ENCODE measurements at regions not wholly inside any gene's neighbourhood (a gene's known extent, or its start where the extent isn't known, plus 50 kb on each side); places are given as distances from the start of the nearest gene placed in this dataset.
"Not testable (repeated sequence)": the region's sequence is repeated elsewhere in the genome, so short reads cannot be mapped to it uniquely, and the experiment has no call there.

DNA sequence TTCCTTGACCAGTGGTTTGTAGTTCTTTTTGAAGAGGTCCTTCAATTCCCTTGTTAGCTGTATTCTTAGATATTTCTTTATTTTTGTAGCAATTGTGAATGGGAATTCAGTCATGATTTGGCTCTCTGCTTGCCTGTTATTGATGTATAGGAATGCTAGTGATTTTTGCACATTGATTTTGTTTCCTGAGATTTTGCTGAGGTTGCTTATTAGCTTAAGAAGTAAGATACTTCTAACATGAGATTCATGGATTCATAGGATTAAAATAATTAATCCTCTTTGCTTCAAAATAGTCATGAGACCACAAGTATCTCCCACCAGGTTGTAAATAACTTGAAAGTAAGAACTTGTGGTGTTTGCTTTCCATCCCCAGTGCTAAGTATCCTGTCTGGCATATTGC, 308.9 kb downstream of the DTHD1 start:
- no peak for DNase-seq (ENCODE audit: low read depth, low spot score)

DNA sequence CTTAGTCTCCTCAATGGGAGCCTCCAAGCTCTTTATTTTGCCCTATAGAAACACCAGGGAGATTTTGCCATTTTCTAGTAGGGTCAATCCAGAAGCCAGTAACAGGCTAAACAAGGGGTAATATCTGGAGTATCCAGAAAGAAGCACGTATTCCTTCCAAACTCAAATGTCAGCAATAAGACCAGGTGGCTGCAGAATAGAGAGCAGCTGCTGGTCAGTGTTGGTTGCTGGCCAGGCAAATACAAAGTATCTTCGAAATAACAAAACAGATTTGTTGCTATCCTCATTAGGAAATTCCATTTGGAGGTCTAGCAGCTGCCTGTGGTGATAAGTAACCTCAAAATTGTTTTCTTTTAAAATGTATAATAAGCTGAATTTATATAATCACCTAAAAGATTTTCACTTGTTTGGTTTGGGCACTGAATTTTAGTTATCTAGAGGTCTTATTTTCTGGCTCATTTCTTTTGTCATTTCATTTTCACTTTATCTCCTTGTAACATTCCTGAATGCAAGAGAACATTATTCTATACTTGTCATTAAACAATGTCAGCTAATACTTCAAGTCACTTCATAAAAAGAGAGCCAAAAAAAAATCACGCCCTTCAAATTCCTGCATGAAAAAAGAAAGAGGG, 320.6 kb downstream of the DTHD1 start:
- no peak for DNase-seq (ENCODE audit: low read depth, low spot score)

DNA sequence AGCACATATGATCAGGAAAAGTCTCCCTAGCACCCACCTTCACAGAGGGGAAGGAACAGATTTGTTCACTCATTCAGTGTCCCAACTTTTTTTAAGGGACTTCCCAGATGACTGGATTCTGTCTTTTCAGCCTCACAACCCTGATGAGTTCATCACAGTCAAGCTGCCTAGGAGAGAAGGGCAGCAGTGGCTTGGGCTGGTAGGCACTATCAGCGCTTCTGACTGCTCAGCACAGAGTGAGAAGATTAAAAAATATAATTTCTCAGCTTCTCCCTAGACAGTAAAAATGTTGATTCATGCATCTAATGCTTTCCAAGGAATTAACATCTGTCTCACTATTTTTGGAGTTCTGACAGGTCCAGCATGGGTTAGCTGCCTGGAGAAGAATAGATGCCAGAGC, 328.2 kb downstream of the DTHD1 start:
- no peak for DNase-seq (ENCODE audit: low read depth, low spot score)

DNA sequence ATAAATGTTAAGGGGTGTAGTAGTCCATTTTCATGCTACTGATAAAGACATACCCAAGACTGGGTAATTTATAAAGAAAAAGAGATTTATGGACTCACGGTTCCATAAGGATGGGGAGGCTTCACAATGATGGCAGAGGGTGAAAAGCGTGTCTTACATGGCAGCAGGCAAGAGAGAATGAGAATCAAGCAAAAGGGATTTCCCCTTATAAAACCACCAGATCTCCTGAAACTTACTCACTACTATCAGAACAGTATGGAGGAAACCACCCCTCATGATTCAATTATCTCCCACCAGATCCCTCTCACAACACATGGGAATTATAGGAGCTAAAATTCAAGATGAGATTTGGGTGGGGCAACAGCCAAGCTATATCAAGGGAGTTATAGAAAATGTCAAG, 329.2 kb downstream of the DTHD1 start:
- DNase-seq (ENCODE audit: low read depth, low spot score): no peak

DNA sequence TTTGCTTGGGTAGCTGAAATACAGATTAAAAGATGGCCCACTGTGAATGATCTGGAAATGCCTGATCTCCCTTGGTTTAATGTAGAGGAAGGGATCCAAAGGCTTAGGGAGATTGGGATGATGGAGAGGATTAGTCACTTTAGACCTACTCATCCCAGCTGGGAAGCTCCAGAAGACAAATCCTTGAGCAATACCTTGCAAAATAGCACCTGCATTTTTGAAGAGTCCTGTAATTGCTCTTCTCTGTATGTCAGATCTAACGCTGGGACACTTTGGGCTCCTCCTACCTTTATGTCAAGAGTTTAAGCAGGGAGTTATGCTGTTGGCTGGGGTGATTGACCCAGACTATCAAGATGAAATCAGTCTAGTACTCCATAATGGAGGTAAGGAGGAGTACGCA, 331.7 kb downstream of the DTHD1 start:
- not testable (repeated sequence) for DNase-seq (ENCODE audit: low read depth, low spot score)

DNA sequence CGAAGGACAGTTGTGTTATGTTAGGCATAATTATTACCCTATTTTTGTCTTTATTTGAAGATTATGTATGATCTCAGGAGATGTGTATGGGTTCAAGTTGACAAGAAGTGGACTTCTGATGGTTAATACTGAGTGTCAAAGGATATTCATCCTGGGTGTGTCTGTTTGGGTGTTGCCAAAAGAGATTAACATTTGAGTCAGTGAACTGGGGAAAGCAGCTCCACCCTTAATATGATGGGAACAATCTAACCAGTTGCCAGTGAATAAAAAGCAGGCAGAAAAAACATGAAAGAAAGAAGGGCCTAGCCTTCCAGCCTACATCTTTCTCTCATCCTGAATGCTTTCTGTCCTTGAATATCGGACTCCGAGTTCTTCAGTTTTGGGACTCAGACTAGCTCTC, 332.6 kb downstream of the DTHD1 start:
- no peak for DNase-seq (ENCODE audit: low read depth, low spot score)

DNA sequence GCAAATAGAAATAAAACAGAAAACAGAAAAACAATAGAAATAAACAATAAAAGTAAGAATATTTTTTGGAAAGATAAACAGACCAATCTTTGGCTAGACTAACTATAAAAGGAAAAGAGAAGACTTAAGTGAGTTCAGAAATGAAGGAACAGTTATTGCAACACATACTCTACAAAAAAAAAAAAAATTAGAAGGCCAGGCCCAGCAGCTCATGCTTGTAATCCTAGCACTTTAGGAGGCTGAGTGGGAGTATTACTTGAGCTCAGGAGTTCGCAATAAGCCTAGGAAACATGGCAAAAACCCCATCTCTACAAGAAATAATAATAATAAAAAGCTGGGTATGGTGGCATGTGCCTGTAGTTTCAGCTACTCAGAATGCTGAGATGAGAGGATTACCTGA, 336.7 kb downstream of the DTHD1 start:
- DNase-seq (ENCODE audit: low read depth, low spot score): no peak

DNA sequence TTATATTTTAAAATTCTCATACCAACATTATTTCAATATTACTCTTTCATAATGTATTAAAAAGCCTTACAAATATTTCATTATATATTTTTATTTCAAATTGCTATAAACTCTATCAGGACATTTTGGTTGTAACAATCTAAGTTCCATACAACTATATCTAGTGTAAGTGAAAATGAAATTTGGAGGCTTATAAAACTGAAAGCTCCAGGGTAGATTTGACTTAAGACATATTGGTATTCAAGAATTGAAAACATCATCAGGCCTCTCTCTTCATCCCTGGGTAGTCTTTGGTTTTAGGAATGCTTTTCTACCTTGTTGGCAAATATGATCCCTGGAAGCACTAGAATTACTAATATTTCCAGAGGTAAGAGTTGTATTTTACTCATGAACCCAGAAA, 342.6 kb downstream of the DTHD1 start:
- DNase-seq (ENCODE audit: low read depth, low spot score): no peak

DNA sequence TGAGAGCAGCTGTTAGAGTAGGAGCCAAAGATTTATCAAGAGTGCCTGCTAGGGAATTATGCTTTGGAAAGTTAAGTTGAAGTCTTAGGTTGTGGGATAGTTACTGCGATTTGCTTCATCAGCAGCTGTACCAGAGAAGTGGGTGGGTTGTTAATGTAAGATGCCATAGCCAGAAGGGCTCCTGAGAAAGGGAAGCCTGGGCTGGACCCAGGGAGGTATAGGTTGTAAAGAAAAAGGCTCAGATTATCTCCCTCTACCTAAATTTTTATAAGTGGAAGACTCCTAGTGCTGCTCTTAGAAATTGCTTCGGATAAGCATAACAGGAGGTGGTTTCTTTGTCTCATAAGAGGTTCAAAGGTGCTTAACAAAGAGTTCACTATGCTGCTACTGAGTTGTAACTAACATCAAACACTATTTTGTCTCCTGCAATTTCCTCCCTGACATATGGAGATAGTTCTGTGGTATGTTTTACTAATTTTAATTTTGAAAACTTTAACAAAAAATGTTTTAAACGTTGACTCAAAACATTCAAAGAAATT, 356.9 kb downstream of the DTHD1 start:
- DNase-seq (ENCODE audit: low read depth, low spot score): no peak

DNA sequence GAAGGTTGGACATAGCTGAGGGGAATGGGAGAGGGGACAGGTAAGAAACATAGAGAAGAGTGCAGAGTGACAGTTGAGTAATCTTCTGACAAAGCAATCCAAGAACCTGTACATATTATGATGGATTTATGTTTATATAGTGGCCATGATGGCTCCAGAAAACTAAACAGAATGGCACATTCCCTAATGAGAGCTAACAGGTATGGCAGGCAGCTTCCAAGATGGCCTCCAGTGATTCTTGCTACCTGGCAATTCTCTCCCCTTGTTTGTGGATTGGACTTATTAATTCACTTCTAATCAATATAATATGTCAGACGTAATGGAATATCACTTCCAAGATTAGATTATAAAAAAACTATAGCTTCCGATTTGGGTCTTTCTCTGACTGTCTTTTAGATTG, 359.5 kb downstream of the DTHD1 start:
- no peak for DNase-seq (ENCODE audit: low read depth, low spot score)

DNA sequence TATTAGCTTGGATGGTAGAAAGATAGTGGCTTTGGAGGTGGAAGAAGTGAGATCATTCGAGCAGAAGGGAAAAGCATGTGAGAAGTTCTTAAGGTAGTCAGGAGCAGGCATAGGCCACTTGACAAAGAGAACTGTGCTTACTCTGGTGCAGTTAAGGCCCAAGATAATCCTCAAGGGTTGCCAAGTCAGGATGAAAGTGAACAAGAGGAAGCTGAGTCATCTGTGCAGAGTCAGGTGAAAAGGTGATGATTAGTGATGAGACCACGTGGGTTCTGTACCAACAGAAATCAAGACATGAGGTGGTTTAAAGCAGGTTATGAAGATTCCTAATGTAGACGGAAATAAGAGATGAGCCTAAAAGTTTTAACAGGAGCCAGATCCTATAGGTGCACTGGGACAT, 369.8 kb downstream of the DTHD1 start:
- DNase-seq (ENCODE audit: low read depth, low spot score): no peak

DNA sequence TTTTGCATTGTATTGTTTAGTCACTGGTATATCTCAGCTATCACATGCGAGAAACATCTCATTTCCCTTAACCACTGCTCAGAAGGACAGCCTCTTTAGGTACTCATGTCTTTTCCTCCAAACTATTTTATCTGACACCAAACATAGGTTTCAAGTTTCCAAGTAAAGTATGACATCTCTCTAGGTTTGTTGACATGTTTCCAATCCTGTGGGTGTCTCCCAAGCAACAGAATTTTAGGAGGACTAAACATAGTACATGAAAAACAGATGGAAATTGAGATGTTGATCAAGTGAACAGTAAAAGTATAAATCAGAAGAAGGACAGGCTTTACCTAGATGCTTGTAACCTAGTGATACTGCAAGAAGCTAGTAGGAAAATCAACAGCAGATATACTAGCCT, 371.4 kb downstream of the DTHD1 start:
- no peak for DNase-seq (ENCODE audit: low read depth, low spot score)

DNA sequence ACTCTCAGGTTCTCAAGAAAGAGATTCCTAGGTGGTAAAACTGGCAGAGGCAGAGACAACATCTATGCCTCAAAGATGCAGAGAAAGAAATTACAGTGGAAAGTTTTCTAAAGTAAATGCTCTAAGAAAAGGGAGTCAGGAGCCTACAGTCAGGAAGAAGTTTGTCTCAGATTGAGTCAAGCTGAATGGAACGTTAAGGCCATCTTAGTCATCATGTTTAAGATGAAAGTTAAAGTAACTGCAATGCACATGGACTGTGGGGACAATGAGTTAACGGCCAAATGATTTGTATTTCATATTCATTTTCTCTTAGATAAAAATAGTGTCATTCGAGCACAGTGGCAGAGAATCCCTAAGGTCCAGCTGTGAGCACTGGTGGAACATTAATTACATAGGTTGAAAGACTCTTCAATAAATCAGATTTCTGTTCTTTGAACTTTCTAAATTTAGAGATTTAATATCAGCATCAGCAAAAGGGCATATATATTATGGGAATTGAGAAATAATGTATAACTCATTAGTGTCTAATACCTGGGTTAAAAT, 384.6 kb downstream of the DTHD1 start:
- DNase-seq (ENCODE audit: low read depth, low spot score): no peak

DNA sequence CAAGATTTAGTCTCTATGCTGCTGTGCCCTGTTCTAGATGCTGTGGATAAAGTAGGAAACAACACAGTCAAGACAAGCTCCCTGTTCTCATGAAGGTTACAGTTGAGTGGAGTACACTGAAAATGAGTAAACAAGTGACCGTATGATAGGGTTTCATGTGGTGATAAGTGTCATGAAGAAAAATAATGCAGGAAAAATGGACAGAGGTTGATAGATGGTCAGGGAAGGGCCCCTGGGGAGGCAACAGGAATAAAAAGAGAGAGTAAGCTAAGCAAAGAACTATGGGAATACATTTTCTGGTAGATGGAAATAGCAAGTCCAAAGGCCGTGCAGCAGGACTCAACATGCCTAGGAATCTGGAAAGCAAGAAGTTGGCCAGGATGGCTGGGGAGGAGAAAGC, 394.0 kb downstream of the DTHD1 start:
- no peak for DNase-seq (ENCODE audit: low read depth, low spot score)

DNA sequence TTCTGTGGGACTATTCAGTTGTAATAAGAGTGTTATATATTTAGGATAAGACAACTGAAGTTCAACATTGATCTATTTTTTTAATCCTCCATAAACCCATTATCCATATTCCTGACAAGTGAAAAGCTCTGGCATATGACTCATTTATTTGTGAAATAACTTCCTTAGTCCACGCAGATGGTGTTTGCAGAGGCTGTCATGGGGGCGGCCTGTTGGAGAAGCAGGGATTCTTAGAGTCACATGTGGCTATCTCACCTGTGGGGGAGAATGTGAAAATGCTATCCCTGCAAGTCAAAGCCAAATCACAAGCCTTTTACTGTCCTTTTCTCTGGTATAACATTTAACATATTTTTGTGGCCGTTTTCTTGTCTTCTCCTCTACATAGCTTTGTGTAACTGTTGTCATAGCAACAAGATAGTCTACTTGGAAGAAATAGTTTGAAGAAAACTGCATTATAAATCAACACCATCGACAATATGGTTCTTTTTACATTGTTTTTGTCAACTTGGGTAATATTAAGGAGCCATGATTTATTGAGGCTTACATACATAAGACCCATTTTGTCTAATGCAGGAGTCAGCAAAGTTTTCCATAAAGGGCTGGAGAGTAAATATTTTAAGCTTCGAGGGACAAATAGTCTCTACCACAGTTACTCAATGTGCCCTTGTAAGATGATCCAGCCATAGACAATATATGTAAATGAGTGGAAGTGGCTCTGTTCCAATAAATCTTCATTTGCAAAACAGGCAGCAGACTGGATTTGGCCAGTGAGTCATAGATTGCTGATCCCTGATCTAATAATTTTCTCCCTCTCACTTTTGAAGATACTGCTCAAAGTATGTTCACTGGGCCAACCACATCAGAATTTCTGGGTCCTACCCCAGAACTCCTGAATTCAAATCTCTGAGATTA, 395.0 kb downstream of the DTHD1 start:
- no peak for DNase-seq (ENCODE audit: low read depth, low spot score)

DNA sequence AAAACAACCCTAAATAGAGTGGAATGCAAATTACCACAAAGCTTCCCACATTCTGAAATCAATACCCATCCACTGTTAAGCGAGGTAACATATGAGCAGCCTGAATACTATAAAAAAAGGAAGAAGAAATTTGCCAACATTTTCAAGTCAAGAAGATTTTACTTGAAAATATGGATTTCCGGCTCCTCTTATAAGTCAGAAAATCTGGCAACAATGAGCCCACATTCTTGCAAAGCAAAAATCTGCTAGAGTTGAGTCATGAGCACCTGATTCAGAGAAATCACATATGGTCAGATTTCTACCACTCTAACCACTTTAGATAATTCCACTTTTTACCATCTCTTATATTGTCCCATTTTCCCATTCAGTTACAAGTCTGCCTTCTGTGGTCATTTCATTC, 395.7 kb downstream of the DTHD1 start:
- no peak for DNase-seq (ENCODE audit: low read depth, low spot score)

DNA sequence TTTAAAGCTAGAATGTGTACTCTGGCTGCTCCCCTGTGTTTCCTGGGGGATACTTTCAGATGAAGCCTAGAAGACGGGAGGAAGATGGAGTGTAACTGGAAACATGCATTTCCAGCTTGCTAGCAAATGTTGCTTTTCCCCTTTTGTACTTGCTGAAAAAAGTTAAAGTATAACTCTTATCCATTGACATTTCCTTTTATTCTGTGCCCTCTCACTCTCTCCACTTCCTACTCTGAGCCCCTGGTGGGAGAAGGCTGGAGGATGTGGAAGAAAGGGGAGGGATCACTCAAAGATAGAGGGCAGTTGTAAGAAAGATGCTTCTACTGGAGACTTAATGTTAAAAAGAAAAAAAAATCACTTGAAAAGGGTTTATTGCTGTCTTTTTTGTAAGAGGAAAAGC, 396.5 kb downstream of the DTHD1 start:
- no peak for DNase-seq (ENCODE audit: low read depth, low spot score)

DNA sequence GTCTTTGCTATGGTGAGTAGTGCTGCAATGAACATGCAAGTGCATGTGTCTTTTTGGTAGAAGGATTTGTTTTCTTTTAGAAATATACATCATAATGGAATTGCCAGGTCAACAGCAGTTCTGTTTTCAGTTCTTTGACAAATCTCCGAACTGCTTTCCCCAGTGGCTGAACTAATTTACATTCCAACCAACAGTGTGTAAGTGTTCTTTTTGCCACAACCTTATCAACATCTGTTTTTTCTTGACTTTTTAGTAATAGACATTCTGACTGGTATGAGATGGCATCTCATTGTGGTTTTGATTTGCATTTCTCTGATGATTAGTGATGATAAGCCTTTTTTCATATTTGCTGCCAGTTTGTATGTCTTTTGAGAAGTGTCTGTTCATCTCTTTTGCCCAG, 406.3 kb downstream of the DTHD1 start:
- DNase-seq (ENCODE audit: low read depth, low spot score): no peak

DNA sequence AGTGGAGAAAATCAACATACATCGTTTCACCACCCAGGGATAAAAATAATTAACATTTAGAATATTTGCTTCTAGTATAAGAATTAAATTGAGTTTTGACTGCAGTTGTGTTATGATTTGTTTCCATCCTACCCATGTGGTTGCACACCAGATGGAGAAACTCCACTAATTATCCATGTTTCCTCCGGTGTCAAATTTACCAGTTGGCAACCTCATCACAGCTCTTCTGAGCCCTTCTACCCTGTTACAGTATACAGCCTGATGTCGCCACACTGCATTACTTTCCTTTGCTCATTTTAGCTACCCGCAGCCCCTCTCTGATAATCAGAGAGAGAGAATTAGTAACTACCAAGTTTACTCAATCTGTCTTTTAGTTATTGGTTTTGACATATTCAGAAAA, 411.2 kb downstream of the DTHD1 start:
- no peak for DNase-seq (ENCODE audit: low read depth, low spot score)

DNA sequence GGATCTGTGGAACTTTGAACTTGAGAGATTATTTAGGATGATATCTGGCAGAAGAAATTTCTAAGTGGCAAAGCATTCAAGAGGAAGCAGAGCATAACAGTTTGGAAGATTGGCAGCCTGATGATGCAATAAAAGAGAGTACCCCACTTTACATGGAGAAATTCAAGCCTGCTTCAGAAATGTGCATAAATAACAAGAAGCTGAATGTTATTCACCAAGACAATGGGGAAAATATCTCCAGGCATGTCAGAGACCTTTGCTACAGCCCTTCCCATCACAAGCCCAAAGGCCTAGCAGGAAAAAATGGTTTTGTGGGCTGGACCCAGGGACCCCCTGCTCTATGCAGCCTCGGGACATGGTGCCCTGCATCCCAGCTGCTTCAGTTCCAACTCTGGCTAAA, 420.8 kb downstream of the DTHD1 start:
- DNase-seq (ENCODE audit: low read depth, low spot score): no peak

DNA sequence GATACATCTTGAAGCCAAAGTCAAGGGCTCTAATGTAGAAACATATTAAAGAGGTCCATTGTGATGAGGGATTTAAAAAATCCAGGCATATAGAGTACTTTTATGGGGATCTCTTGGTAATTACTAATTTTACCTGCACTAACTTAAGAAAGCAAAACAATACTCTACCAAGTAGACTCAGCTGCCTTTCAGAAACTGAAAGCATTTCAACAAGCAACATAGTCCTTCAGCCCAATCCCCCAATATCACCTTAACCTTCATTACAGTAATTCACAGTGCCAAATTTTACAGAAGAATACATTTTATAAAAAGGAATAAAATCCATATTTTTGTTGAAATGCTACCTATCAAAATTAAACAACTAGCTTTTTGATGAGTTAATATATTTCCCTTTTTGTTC, 422.9 kb downstream of the DTHD1 start:
- no peak for DNase-seq (ENCODE audit: low read depth, low spot score)

DNA sequence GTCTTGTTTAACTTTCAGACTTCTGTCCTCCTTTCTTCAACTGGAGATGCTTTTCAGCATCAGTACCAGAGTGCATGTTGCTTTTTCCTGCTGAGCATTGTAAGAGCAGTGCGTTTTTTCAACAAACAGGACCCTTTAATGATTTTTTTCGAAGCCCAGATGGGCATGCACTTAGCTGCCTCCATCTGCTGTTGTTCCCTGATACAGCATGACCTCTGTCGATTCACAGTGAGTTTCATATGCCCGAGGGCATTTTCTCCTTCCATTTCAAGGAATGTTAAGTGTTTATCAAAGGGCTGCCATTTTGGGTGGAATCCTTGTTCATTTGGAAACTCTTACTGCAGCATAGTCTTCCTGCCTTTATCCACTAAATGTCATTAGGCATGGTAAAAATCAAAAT, 428.6 kb downstream of the DTHD1 start:
- peak; percentile 12 for DNase-seq (ENCODE audit: low read depth, low spot score)

DNA sequence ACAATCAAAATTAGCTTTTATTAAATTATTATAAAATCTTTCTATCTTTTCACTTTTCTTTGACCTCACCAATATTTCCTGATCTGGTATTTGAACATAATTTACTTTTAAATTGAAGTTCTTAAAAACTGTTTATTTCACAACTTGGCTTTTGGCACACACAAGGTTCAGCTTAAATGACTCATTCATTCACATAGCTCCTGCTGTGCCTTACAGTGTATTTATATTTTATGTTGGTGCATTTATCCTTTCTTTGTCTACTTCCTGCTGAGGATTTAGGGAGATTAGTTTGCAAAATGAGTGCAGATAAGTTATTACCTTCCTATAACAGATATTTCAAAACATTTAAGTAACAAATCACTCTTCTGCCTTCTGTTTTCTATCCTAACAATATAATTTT, 430.6 kb downstream of the DTHD1 start:
- DNase-seq (ENCODE audit: low read depth, low spot score): no peak
